Choroid plexus epithelial cell (primary cell): ENCODE measurements at regions not wholly inside any gene's neighbourhood (a gene's known extent, or its start where the extent isn't known, plus 50 kb on each side); places are given as distances from the start of the nearest gene placed in this dataset.
"Not testable (repeated sequence)": the region's sequence is repeated elsewhere in the genome, so short reads cannot be mapped to it uniquely, and the experiment has no call there.

ENCODE experiments used
- DNase-seq: peaks from one replicate; pipeline ENCODE4 v3.0.0-alpha.2; 2010; ENCODE audit warnings: low read depth
- H3K4me3 ChIP-seq: 2 replicates; pipeline ENCODE4 v1.5.1; 2011; ENCODE audit warnings: low read depth, mild to moderate bottlenecking, control low read depth, low read length, moderate library complexity
- CTCF ChIP-seq: conservative IDR thresholded peaks from 2 replicates; pipeline ENCODE4 v1.5.1; 2011; ENCODE audit warnings: low read depth, mild to moderate bottlenecking, control low read depth, inconsistent platforms, low read length, moderate library complexity

GRCh38 chr4:10226756-10227155, 110.2 kb upstream of the WDR1 start:
- TF ChIP-seq CTCF: no peak
- DNase-seq: peak; percentile 26
- H3K4me3 ChIP-seq: no peak overlapping the region

- no peak overlapping the region for H3K4me3 ChIP-seq
- TF ChIP-seq CTCF: no peak
- DNase-seq: no peak
These were observed 108.5 kb upstream of the WDR1 start for GRCh38 chr4:10225096-10225495.

GRCh38 chr4:10223782-10224181, 107.2 kb upstream of the WDR1 start:
- DNase-seq: no peak
- no peak overlapping the region for H3K4me3 ChIP-seq
- no peak for TF ChIP-seq CTCF

- not testable (repeated sequence) for H3K4me3 ChIP-seq, DNase-seq
These were observed 96.9 kb upstream of the WDR1 start for GRCh38 chr4:10213481-10213880.

GRCh38 chr4:10212901-10213300, 96.3 kb upstream of the WDR1 start:
- no peak for TF ChIP-seq CTCF
- DNase-seq: no peak
- H3K4me3 ChIP-seq: no peak overlapping the region

GRCh38 chr4:10212400-10212799, 95.8 kb upstream of the WDR1 start:
- H3K4me3 ChIP-seq: no peak overlapping the region
- no peak for TF ChIP-seq CTCF
- DNase-seq: no peak

GRCh38 chr4:10207116-10207515, 90.5 kb upstream of the WDR1 start:
- TF ChIP-seq CTCF: no peak
- DNase-seq: no peak
- H3K4me3 ChIP-seq: no peak overlapping the region

- no peak for DNase-seq
- TF ChIP-seq CTCF: no peak
- no peak overlapping the region for H3K4me3 ChIP-seq
These were observed 88.6 kb upstream of the WDR1 start for GRCh38 chr4:10205223-10205622.
